ENCODE measurements at regions not wholly inside any gene's neighbourhood (a gene's known extent, or its start where the extent isn't known, plus 50 kb on each side); places are given as distances from the start of the nearest gene placed in this dataset.
"Not testable (repeated sequence)": the region's sequence is repeated elsewhere in the genome, so short reads cannot be mapped to it uniquely, and the experiment has no call there.

- DNase-seq (ENCODE audit: low read depth) = no peak
- no peak for TF ChIP-seq CTCF (conservative IDR thresholded peaks at IDR 0.05; ENCODE audit: low read depth, low read length)
- H3K4me3 ChIP-seq (ENCODE audit: low read length) = no peak overlapping the region
Measured at GRCh38 chr14:106343626-106344025, 817.2 kb downstream of the TMEM121 start.

- H3K4me3 ChIP-seq (ENCODE audit: low read length); DNase-seq (ENCODE audit: low read depth): not testable (repeated sequence)
Measured at GRCh38 chr14:106344065-106344614, 817.8 kb downstream of the TMEM121 start.

GRCh38 chr14:106344791-106345479 is 818.6 kb downstream of the TMEM121 start:
- not testable (repeated sequence) for H3K4me3 ChIP-seq (ENCODE audit: low read length); DNase-seq (ENCODE audit: low read depth)

GRCh38 chr14:106346084-106346483 is 819.7 kb downstream of the TMEM121 start:
- TF ChIP-seq CTCF (conservative IDR thresholded peaks at IDR 0.05; ENCODE audit: low read depth, low read length) = no peak
- DNase-seq (ENCODE audit: low read depth) = no peak
- H3K4me3 ChIP-seq (ENCODE audit: low read length) = no peak overlapping the region

- no peak for TF ChIP-seq CTCF (conservative IDR thresholded peaks at IDR 0.05; ENCODE audit: low read depth, low read length)
- no peak for DNase-seq (ENCODE audit: low read depth)
- H3K4me3 ChIP-seq (ENCODE audit: low read length) = no peak overlapping the region
Measured at GRCh38 chr14:106346534-106347290, 820.3 kb downstream of the TMEM121 start.

- no peak overlapping the region for H3K4me3 ChIP-seq (ENCODE audit: low read length)
- no peak for TF ChIP-seq CTCF (conservative IDR thresholded peaks at IDR 0.05; ENCODE audit: low read depth, low read length)
- no peak for DNase-seq (ENCODE audit: low read depth)
Measured at GRCh38 chr14:106347291-106347778, 821.0 kb downstream of the TMEM121 start.

- H3K4me3 ChIP-seq (ENCODE audit: low read length) = no peak overlapping the region
- DNase-seq (ENCODE audit: low read depth) = no peak
- TF ChIP-seq CTCF (conservative IDR thresholded peaks at IDR 0.05; ENCODE audit: low read depth, low read length) = no peak
Measured at GRCh38 chr14:106347890-106348755, 821.7 kb downstream of the TMEM121 start.

GRCh38 chr14:106348873-106349540 is 822.6 kb downstream of the TMEM121 start:
- not testable (repeated sequence) for H3K4me3 ChIP-seq (ENCODE audit: low read length); DNase-seq (ENCODE audit: low read depth)

- DNase-seq (ENCODE audit: low read depth); H3K4me3 ChIP-seq (ENCODE audit: low read length): not testable (repeated sequence)
Measured at GRCh38 chr14:106349678-106350457, 823.5 kb downstream of the TMEM121 start.

- H3K4me3 ChIP-seq (ENCODE audit: low read length); DNase-seq (ENCODE audit: low read depth): not testable (repeated sequence)
Measured at GRCh38 chr14:106355007-106355791, 828.8 kb downstream of the TMEM121 start.
